ENCODE measurements at regions not wholly inside any gene's neighbourhood (a gene's known extent, or its start where the extent isn't known, plus 50 kb on each side); places are given as distances from the start of the nearest gene placed in this dataset.

DNA sequence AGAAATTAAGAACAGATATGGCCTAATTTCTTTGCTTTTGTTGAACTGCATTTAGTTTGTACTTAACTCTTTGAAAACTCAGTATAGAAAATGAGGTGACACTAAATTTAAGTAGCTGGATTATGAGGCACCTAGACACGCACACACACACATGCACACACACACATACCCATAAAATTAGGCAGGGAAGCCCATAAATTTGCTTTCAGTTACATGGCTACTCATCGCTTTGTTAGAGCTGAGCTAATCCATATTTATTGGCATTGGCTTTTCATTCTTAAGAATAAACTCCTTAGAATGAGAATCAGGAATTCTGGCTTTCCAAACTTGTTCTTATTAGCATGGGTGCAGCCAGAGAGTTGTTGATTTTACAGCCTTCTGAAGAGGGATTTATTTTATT lies 61.7 kb upstream of the MBNL2 start:
- 79 to 96% (median 93%) methylated on average over 2 of the region's 2 CpGs for WGBS, 5 donors
- no peaks in the 10 kb centered on the region for H3K9me3 ChIP-seq
- no peak for DNase-seq
- TF ChIP-seq, protein P1, sequence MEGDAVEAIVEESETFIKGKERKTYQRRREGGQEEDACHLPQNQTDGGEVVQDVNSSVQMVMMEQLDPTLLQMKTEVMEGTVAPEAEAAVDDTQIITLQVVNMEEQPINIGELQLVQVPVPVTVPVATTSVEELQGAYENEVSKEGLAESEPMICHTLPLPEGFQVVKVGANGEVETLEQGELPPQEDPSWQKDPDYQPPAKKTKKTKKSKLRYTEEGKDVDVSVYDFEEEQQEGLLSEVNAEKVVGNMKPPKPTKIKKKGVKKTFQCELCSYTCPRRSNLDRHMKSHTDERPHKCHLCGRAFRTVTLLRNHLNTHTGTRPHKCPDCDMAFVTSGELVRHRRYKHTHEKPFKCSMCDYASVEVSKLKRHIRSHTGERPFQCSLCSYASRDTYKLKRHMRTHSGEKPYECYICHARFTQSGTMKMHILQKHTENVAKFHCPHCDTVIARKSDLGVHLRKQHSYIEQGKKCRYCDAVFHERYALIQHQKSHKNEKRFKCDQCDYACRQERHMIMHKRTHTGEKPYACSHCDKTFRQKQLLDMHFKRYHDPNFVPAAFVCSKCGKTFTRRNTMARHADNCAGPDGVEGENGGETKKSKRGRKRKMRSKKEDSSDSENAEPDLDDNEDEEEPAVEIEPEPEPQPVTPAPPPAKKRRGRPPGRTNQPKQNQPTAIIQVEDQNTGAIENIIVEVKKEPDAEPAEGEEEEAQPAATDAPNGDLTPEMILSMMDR (IDR thresholded peaks at IDR 0.05 in 8 of 11, conservative IDR thresholded peaks at IDR 0.05 in 3 of 11): no peak
- TF ChIP-seq POLR2AphosphoS5 (IDR thresholded peaks at IDR 0.05) (no peak), POLR2A (IDR thresholded peaks at IDR 0.05) (no peak)
- no peaks in the 10 kb centered on the region for H3K36me3 ChIP-seq
- H3K27ac ChIP-seq: no peak overlapping the region
- no peaks in the 10 kb centered on the region for H3K4me1 ChIP-seq
- H3K27me3 ChIP-seq (replicated peaks in 1 of 7): no peaks in the 10 kb centered on the region
- no peak overlapping the region for H3K4me3 ChIP-seq
- intact Hi-C loops (cut with DNase I; ENCODE audit: low total_unique reads): no loop called here

DNA sequence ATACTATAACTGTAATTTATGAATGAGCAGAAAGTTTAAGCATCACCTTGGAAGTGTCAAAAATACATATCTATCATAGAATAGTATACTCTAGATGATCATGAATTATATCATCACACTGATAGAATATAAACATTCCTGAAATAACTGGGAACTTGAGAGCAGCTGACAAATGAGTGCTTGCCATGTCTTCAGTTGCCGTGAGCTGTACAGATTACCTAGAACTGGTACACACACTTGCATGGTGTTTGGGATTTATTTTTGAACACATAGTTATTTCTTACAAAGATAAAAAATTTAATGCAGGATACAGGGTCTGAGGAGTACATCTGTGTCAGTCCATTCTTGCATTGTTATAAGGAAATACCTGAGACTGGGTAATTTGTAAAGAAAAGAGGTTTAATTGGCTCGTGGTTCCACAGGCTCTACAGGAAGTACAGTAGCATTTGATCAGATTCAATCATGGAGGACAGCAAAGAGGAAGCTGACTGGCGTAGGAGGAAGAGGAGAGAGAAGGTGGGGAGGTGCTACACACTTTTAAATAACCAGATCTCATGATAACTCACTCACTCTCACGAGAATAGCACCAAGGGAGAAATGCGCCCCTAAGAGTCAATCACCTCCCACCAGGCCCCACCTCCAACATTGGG lies 60.4 kb upstream of the MBNL2 start:
- Histone ChIP-seq H3K4me1 (no peaks in the 10 kb centered on the region), H3K9me3 (no peaks in the 10 kb centered on the region), H3K27ac (no peak overlapping the region), H3K4me3 (no peak overlapping the region), H3K27me3 (replicated peaks in 1 of 7) (no peaks in the 10 kb centered on the region), H3K36me3 (no peaks in the 10 kb centered on the region)
- no peak for DNase-seq
- WGBS, 5 donors: 74 to 87% (median 79%) methylated on average over 5 of the region's 5 CpGs
- TF ChIP-seq, protein P1 (IDR thresholded peaks at IDR 0.05 in 8 of 11, conservative IDR thresholded peaks at IDR 0.05 in 3 of 11): no peak
- no peak for TF ChIP-seq POLR2AphosphoS5 (IDR thresholded peaks at IDR 0.05)
- intact Hi-C loops (cut with DNase I; ENCODE audit: low total_unique reads): no loop called here

DNA sequence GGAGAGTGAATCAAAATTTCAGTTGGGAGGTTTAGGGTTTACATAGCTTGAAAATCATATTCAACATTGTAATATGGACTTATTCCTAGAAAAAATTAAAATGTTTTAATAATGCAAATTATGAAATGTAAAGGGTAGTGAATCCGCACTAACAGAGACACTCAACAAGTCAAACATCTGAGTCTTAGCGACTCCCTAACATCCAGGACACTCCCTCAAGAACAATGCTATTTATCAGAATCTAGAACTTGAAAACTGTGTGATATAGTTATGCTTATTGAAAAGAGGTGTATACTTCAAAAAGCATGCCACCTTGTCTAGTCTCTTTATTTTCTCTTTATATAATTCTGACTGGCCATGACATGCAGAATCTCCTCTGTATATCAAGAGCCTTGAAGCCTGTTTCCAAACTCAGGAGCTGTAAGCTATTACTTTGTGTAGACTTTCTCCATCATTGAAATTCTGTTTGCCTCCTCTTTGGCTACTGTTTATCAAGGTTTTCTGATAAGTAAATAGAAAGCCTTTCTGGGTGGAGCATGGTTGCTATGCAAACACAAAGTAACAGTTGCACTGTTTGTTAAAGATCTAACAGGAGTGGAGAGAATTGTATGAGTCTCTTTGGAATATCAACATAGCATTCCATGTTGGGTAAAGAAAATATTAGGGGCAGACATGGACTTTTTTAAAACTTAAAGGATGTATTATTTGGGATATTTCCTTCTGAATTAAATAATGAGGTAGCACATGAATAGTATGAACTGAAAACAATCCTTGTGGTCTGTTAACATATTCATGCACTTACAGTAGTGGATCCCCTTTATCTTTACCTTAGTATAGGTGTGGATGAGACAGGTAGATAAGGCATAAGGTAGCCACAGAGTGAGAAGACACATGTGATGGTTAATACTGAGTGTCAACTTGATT lies 56.4 kb upstream of the MBNL2 start:
- no peaks in the 10 kb centered on the region for H3K9me3 ChIP-seq
- DNase-seq: no peak
- TF ChIP-seq POLR2AphosphoS5 (IDR thresholded peaks at IDR 0.05) (no peak), POLR2A (IDR thresholded peaks at IDR 0.05) (no peak)
- TF ChIP-seq, protein P1 (IDR thresholded peaks at IDR 0.05 in 8 of 11, conservative IDR thresholded peaks at IDR 0.05 in 3 of 11): no peak
- no peak overlapping the region for H3K4me3 ChIP-seq
- WGBS, 5 donors: 93 to 98% (median 96%) methylated on average over 2 of the region's 2 CpGs
- no peaks in the 10 kb centered on the region for H3K36me3 ChIP-seq
- intact Hi-C loops (cut with DNase I; ENCODE audit: low total_unique reads): no loop called here
- H3K4me1 ChIP-seq: no peaks in the 10 kb centered on the region
- no peaks in the 10 kb centered on the region for H3K27me3 ChIP-seq (replicated peaks in 1 of 7)
- H3K27ac ChIP-seq: no peak overlapping the region

DNA sequence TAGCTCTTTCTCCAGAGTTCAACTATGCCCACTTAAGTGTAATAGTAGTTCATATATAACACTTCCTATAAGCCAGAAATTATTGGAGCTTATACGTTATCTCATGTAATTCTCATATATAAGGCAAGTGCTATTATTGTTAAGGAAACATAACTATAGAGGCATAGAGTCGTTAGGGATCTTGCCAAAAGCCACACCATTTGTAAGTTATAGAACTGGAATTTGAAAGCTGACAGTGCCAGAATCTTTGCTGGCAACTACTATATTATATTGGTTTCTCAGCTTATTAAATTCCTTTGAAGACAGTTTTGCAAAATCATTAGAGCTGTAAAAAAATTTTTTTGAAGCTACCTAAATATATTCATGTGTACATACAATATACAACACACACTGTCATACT lies 51.0 kb upstream of the MBNL2 start:
- H3K36me3 ChIP-seq: no peaks in the 10 kb centered on the region
- 72 to 94% (median 90%) methylated on average over 2 of the region's 2 CpGs for WGBS, 5 donors
- H3K27ac ChIP-seq: no peak overlapping the region
- DNase-seq: no peak
- H3K4me3 ChIP-seq: no peak overlapping the region
- TF ChIP-seq, protein P1 (IDR thresholded peaks at IDR 0.05 in 8 of 11, conservative IDR thresholded peaks at IDR 0.05 in 3 of 11): no peak
- intact Hi-C loops (cut with DNase I; ENCODE audit: low total_unique reads): no loop called here
- peaks cover 0 to 10% (median 0%) of the 10 kb centered on the region in 7 donors for H3K27me3 ChIP-seq (replicated peaks in 1 of 7)
- H3K4me1 ChIP-seq: no peaks in the 10 kb centered on the region
- peaks cover 0 to 6% (median 0%) of the 10 kb centered on the region in 8 donors for H3K9me3 ChIP-seq

Measured in spleen (tissue), 11 donors.